GM12874 (cell line): ENCODE measurements at regions not wholly inside any gene's neighbourhood (a gene's known extent, or its start where the extent isn't known, plus 50 kb on each side); places are given as distances from the start of the nearest gene placed in this dataset.

Experiments used
- TF ChIP-seq, protein P1 (sequence below): IDR thresholded peaks from 2 replicates; pipeline ENCODE4 v1.5.1; 2011; ENCODE audit warnings: low read depth, mild to moderate bottlenecking, control low read depth, low read length, moderate library complexity; ENCODE audit not compliant: insufficient read depth

DNA sequence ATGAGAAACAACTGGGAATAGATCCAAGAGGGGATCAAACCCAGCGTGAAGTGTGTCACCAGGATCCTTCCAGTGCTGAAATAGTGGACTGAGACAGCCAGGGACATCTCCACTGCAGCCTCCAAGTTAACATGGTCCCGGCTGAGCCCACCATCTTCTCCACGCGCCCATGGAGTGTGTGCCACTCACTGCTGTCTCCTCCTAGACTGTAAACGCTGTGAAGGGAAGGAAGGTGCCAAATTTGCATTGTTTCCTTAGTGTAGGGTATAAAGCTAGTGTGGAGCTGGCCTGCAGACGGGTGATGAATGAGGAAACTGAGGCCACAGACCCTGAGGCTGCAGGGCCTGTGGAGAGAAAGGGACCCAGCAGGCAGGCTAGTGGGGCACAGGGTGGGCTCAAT lies 183.6 kb downstream of the FOXD2 start:
- TF ChIP-seq, protein P1, sequence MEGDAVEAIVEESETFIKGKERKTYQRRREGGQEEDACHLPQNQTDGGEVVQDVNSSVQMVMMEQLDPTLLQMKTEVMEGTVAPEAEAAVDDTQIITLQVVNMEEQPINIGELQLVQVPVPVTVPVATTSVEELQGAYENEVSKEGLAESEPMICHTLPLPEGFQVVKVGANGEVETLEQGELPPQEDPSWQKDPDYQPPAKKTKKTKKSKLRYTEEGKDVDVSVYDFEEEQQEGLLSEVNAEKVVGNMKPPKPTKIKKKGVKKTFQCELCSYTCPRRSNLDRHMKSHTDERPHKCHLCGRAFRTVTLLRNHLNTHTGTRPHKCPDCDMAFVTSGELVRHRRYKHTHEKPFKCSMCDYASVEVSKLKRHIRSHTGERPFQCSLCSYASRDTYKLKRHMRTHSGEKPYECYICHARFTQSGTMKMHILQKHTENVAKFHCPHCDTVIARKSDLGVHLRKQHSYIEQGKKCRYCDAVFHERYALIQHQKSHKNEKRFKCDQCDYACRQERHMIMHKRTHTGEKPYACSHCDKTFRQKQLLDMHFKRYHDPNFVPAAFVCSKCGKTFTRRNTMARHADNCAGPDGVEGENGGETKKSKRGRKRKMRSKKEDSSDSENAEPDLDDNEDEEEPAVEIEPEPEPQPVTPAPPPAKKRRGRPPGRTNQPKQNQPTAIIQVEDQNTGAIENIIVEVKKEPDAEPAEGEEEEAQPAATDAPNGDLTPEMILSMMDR, result no peak

DNA sequence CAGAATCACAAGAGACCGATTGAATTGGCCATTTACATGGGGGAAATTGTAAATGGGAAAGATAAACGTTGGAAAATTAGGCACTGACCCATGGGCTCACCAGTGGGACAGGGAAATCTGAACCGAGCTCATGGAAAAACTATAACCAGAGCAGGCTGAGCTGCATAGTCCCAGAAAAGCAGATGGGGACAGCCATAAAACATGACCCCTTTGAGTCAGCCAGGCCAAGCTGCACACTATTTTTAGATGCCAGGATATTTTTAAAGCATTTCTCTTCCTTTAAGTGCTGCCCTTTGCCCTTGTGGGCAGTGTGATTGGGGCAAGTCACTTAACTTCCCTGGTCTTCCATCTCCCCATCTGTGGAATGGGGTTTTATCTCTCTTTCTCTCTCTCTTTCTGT lies 184.1 kb downstream of the FOXD2 start:
- TF ChIP-seq, protein P1, result no peak

DNA sequence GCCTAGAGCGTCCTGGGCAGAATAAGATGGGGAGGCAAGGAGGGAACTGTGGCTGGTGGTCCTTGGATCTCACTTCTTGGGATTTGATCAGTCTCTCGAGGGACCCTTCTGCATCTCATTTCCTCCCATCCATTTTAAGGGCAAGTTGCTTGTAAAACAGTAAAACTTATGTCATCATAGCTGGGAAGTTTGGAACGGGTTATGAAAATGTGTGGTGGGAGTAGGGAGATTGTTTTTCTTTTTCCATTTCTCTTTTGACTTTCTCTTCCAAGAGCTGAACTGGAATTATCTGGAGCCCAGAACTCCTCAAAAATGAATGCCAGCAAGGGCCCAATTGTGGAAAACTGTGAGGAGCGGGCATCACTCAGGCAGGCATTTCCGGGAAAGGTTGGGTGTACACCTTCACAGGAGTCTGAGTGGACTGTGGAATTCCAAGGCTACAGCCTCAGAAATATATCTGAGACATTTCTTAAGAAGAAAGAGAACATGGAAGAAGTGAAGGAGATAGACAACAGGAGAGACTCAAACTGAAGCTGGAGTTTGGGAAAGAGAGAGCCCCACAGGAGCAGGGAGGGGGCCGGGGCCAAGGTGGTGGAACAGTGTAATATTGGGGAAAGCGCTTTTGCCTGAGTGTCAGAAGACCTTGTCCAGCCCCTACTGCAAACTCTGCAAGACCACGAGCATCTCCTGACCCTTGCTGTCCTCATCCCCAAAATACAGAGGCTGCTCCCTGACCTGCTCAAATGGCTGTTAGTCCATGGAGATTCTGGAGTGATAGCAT lies 185.1 kb downstream of the FOXD2 start:
- TF ChIP-seq, protein P1, result no peak

DNA sequence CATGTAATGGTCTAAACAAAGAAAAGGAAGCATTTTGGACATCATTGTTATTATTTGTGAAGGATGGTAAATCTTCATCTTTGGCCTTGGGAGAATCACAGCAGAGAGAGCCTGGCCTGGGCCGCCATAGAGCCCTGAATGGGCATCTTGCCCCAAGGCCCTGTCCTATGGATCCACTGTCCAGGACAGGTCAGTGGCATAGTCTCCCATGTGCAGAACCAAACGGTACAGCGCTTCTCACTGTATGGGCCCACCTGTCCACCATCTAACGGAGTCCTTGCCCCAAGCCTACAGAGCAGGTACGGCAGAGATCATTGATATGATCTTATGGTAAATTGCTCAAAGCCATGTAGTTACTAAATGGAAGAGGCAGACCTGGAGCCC lies 185.7 kb downstream of the FOXD2 start:
- TF ChIP-seq, protein P1, result no peak

- TF ChIP-seq, protein P1, result no peak
These were observed 186.7 kb downstream of the FOXD2 start for GRCh38 chr1:47624531-47624930.

DNA sequence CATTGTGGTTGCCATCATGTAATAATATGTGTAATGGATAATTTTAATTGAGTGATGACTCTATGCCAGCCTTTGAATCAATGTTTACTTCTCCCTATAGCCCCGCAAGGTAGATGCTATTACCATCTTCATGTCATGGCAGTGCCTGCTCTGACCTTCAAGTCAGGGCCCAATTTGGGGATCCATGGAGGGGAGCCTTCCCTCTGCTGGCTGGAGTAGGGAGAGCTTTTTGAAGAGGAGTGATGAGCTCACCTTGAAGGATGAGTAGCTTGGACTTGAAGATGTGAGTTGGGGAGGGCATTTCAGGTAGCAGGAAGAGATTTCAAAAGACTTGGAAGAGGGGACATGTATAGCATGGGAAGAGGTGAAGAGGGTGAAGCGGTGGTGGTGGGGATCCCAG lies 189.2 kb downstream of the FOXD2 start:
- TF ChIP-seq, protein P1, result no peak

- TF ChIP-seq, protein P1, result no peak
These were observed 189.9 kb downstream of the FOXD2 start for GRCh38 chr1:47627471-47628370.
